ENCODE measurements at regions not wholly inside any gene's neighbourhood (a gene's known extent, or its start where the extent isn't known, plus 50 kb on each side); places are given as distances from the start of the nearest gene placed in this dataset.

- no peak for DNase-seq
Measured at GRCh38 chr1:81032374-81032773, 768.4 kb upstream of the ADGRL2 start.

- DNase-seq = no peak
Measured at GRCh38 chr1:81030441-81030840, 770.3 kb upstream of the ADGRL2 start.

GRCh38 chr1:81029266-81029665, 771.5 kb upstream of the ADGRL2 start:
- DNase-seq = no peak

GRCh38 chr1:81023187-81023724, 777.5 kb upstream of the ADGRL2 start:
- no peak for DNase-seq

GRCh38 chr1:81021134-81021533, 779.6 kb upstream of the ADGRL2 start:
- DNase-seq = no peak

- no peak for DNase-seq
Measured at GRCh38 chr1:81020506-81020905, 780.2 kb upstream of the ADGRL2 start.

- DNase-seq = no peak
Measured at GRCh38 chr1:81010126-81010525, 790.6 kb upstream of the ADGRL2 start.

- DNase-seq = no peak
Measured at GRCh38 chr1:81008293-81008692, 792.4 kb upstream of the ADGRL2 start.

GRCh38 chr1:81007024-81007423, 793.7 kb upstream of the ADGRL2 start:
- no peak for DNase-seq

GRCh38 chr1:81006502-81006901, 794.2 kb upstream of the ADGRL2 start:
- DNase-seq = no peak

- DNase-seq = no peak
Measured at GRCh38 chr1:81004011-81004410, 796.7 kb upstream of the ADGRL2 start.

GRCh38 chr1:80994934-80995333, 805.8 kb upstream of the ADGRL2 start:
- DNase-seq = no peak

GRCh38 chr1:80994038-80994437, 806.7 kb upstream of the ADGRL2 start:
- no peak for DNase-seq

- DNase-seq = no peak
Measured at GRCh38 chr1:80993154-80993980, 807.4 kb upstream of the ADGRL2 start.

GRCh38 chr1:80989455-80989854, 811.3 kb upstream of the ADGRL2 start:
- no peak for DNase-seq

GRCh38 chr1:80988926-80989325, 811.8 kb upstream of the ADGRL2 start:
- no peak for DNase-seq

- DNase-seq = no peak
Measured at GRCh38 chr1:80987824-80988223, 812.9 kb upstream of the ADGRL2 start.

- DNase-seq = no peak
Measured at GRCh38 chr1:80987106-80987505, 813.6 kb upstream of the ADGRL2 start.

- DNase-seq = no peak
Measured at GRCh38 chr1:80982831-80983230, 817.9 kb upstream of the ADGRL2 start.

GRCh38 chr1:80973101-80973500, 827.6 kb upstream of the ADGRL2 start:
- no peak for DNase-seq

- DNase-seq = no peak
Measured at GRCh38 chr1:80966266-80966665, 834.5 kb upstream of the ADGRL2 start.

GRCh38 chr1:80962564-80962963, 838.2 kb upstream of the ADGRL2 start:
- no peak for DNase-seq

GRCh38 chr1:80961464-80962190, 839.1 kb upstream of the ADGRL2 start:
- DNase-seq = peak; percentile 29

- DNase-seq = no peak
Measured at GRCh38 chr1:80933346-80933745, 867.4 kb upstream of the ADGRL2 start.
